PC-9 (cell line): ENCODE measurements at regions not wholly inside any gene's neighbourhood (a gene's known extent, or its start where the extent isn't known, plus 50 kb on each side); places are given as distances from the start of the nearest gene placed in this dataset.

Source experiments
- BruUV-seq: library from RNA; stranded (reverse); fragments of 400-500 nt; replicated peaks from 2 replicates; lab custom pipeline; 2021; lab: Mats Ljungman, UMichigan
- CTCF ChIA-PET: fragments of 300-600 bp; sonication (Branson Sonifier 250); formaldehyde crosslinking; loops from one replicate; lab custom pipeline; 2022; ENCODE audit warnings: antibody characterized with exemption; lab: Charles Lee
- POLR2A ChIA-PET: fragments of 300-600 bp; sonication (Branson Sonifier 250); formaldehyde crosslinking; loops from one replicate; lab custom pipeline; 2022; ENCODE audit warnings: antibody characterized with exemption; ENCODE audit not compliant: unreplicated experiment; lab: Charles Lee
- DNase-seq, 2 experiments: peaks; one replicate each; pipeline versions ENCODE4 v3.0.0 to v3.0.0-alpha.2; 2015 to 2022; ENCODE audit warnings: mixed read lengths in 1 of 2
- H2AFZ ChIP-seq: fragments of 200-600 bp; sonication (generic); 2 replicates; pipeline ENCODE4 v1.8.1; 2017; ENCODE audit warnings: antibody characterized with exemption
- H3F3A ChIP-seq: fragments of 200-600 bp; sonication (generic); 2 replicates; pipeline ENCODE4 v1.8.1; 2017; ENCODE audit warnings: antibody characterized with exemption, mild to moderate bottlenecking, low read depth; ENCODE audit not compliant: insufficient read depth
- H3K27ac ChIP-seq: fragments of 200-600 bp; sonication (generic); 2 replicates; pipeline ENCODE4 v1.6.1; 2016; ENCODE audit warnings: mixed run types
- H3K27me3 ChIP-seq: fragments of 200-600 bp; sonication (generic); 2 replicates; pipeline ENCODE4 v1.6.1; 2016; ENCODE audit warnings: low read depth, mixed run types; ENCODE audit not compliant: insufficient read depth
- H3K36me3 ChIP-seq: fragments of 200-600 bp; sonication (generic); 2 replicates; pipeline ENCODE4 v1.6.1; 2016; ENCODE audit warnings: low read depth, mixed run types
- H3K4me1 ChIP-seq: fragments of 200-600 bp; sonication (generic); replicated peaks from 2 replicates; pipeline ENCODE4 v1.6.1; 2016; ENCODE audit warnings: mixed run types; ENCODE audit not compliant: insufficient read depth
- H3K4me2 ChIP-seq: fragments of 200-600 bp; sonication (generic); 2 replicates; pipeline ENCODE4 v1.6.1; 2017; ENCODE audit warnings: mixed run types
- H3K4me3 ChIP-seq: fragments of 200-600 bp; sonication (generic); 2 replicates; pipeline ENCODE4 v1.6.1; 2016; ENCODE audit warnings: mixed run types
- H3K79me2 ChIP-seq: fragments of 200-600 bp; sonication (generic); 2 replicates; pipeline ENCODE4 v1.6.1; 2017; ENCODE audit warnings: low read depth, mixed run types
- H3K9me2 ChIP-seq: fragments of 200-600 bp; sonication (generic); 2 replicates; pipeline ENCODE4 v1.8.1; 2017; ENCODE audit warnings: mild to moderate bottlenecking; ENCODE audit not compliant: insufficient read depth
- H3K9me3 ChIP-seq: fragments of 200-600 bp; sonication (generic); 2 replicates; pipeline ENCODE4 v1.8.1; 2016; ENCODE audit warnings: low read depth; ENCODE audit not compliant: insufficient read depth
- H4K20me1 ChIP-seq: fragments of 200-600 bp; sonication (generic); 2 replicates; pipeline ENCODE4 v1.8.1; 2017; ENCODE audit not compliant: insufficient read depth
- EZH2 ChIP-seq: fragments of 200-600 bp; sonication (generic); IDR thresholded peaks from 2 replicates; pipeline ENCODE4 v1.8.0; 2017; ENCODE audit warnings: antibody characterized with exemption, low read depth
- intact Hi-C: fragments of 100-400 bp; cut with micrococcal nuclease; formaldehyde crosslinking; loops from one replicate; pipeline ENCODE4 v1.10.0; 2022; ENCODE audit not compliant: unreplicated experiment
- TF ChIP-seq, protein P1 (sequence below): fragments of 200-600 bp; sonication (generic); conservative IDR thresholded peaks from 2 replicates; pipeline ENCODE4 v1.6.1; 2017; ENCODE audit warnings: mixed run types, antibody characterized with exemption, mild to moderate bottlenecking, moderate library complexity

DNA sequence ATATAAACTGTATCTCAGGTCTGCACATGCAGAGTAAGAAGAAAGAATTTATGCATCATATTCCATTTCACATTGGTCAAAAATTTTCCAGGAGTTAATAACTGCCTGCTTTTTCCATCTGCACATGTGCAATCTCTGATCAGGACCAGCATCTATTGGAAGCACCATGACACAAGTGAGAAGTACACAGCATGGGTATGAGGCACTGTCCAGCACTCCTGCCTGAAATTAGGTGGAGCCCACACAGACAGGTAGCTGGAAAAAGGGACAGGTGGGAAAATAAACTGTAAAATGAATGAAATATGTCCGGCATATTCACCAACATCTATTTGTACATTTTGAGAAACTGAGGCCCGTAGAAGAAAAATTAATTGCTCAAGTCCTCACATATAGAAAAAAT is 609.2 kb upstream of the NXPH2 start:
- H3K4me3 ChIP-seq: no peak overlapping the region
- H3K27me3 ChIP-seq: no peaks in the 10 kb centered on the region
- no peaks in the 10 kb centered on the region for H4K20me1 ChIP-seq
- intact Hi-C loops: no loop called here
- ChIA-PET CTCF (no interaction called here), POLR2A (no interaction called here)
- no peaks in the 10 kb centered on the region for H3K4me1 ChIP-seq
- TF ChIP-seq, protein P1, sequence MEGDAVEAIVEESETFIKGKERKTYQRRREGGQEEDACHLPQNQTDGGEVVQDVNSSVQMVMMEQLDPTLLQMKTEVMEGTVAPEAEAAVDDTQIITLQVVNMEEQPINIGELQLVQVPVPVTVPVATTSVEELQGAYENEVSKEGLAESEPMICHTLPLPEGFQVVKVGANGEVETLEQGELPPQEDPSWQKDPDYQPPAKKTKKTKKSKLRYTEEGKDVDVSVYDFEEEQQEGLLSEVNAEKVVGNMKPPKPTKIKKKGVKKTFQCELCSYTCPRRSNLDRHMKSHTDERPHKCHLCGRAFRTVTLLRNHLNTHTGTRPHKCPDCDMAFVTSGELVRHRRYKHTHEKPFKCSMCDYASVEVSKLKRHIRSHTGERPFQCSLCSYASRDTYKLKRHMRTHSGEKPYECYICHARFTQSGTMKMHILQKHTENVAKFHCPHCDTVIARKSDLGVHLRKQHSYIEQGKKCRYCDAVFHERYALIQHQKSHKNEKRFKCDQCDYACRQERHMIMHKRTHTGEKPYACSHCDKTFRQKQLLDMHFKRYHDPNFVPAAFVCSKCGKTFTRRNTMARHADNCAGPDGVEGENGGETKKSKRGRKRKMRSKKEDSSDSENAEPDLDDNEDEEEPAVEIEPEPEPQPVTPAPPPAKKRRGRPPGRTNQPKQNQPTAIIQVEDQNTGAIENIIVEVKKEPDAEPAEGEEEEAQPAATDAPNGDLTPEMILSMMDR: no peak
- no peak for TF ChIP-seq EZH2
- no peak for DNase-seq
- no peaks in the 10 kb centered on the region for H3K36me3 ChIP-seq
- no peaks in the 10 kb centered on the region; the same call in 1 of the 2 replicates for H3K9me2 ChIP-seq
- no TSS peak for BruUV-seq
- H3F3A ChIP-seq: no peaks in the 10 kb centered on the region
- no peaks in the 10 kb centered on the region for H3K9me3 ChIP-seq
- H2AFZ ChIP-seq: no peak overlapping the region
- no peaks in the 10 kb centered on the region for H3K79me2 ChIP-seq
- no peak overlapping the region for H3K4me2 ChIP-seq
- no peak overlapping the region for H3K27ac ChIP-seq

DNA sequence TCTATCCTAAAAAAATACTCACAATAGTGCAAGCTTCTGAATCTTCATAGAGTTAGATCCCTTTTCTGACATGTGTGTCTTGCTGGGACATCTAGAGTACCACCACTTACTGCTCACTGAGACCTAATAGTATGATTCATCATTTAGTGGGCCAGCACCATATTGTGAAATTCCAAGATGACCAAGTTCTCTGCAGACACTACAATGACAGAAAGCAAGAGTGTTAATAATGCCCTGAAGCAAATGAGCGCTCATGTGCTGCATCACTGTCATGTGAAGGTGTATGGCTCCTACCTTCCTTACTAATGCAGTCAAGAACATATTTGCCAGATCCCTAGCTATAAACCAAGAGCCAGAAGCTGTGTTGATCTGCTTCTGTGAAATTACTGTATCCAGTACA is 606.2 kb upstream of the NXPH2 start:
- ChIA-PET CTCF (no interaction called here), POLR2A (no interaction called here)
- no peak overlapping the region for H3K4me3 ChIP-seq
- H3K4me2 ChIP-seq: no peak overlapping the region
- TF ChIP-seq, protein P1: no peak
- TF ChIP-seq EZH2: no peak
- no peaks in the 10 kb centered on the region; the same call in 1 of the 2 replicates for H3K9me2 ChIP-seq
- no peaks in the 10 kb centered on the region for H3K9me3 ChIP-seq
- intact Hi-C loops: no loop called here
- no TSS peak for BruUV-seq
- DNase-seq: no peak
- H2AFZ ChIP-seq: no peak overlapping the region
- no peak overlapping the region for H3K27ac ChIP-seq
- H3K79me2 ChIP-seq: no peaks in the 10 kb centered on the region
- no peaks in the 10 kb centered on the region for H4K20me1 ChIP-seq
- H3F3A ChIP-seq: no peaks in the 10 kb centered on the region
- H3K27me3 ChIP-seq: no peaks in the 10 kb centered on the region
- no peaks in the 10 kb centered on the region for H3K36me3 ChIP-seq
- H3K4me1 ChIP-seq: no peaks in the 10 kb centered on the region

DNA sequence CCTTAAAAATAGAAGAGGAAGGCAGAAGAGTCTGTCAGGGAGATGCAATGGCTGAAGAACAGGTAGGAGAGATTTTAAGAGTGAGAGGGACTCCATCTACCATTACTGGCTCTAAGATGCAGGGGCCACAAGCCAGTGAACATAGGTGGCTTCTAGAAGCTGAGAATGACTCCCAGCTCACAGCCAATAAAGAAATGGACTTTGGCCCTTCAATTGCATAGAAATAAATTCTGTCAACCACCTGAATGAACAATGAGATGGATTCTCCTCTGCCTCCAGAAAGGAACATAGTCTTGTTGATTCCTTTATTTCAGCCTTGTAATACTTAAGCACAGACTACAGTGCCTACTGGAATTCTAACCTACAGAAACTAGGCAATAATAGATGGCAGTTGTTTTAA is 603.3 kb upstream of the NXPH2 start:
- no TSS peak for BruUV-seq
- H3K79me2 ChIP-seq: no peaks in the 10 kb centered on the region
- no peak overlapping the region for H2AFZ ChIP-seq
- no peaks in the 10 kb centered on the region for H3K4me1 ChIP-seq
- CTCF ChIA-PET: no interaction called here
- H3K27me3 ChIP-seq: no peaks in the 10 kb centered on the region
- H3K27ac ChIP-seq: no peak overlapping the region
- TF ChIP-seq, protein P1: no peak
- no peak for TF ChIP-seq EZH2
- H3K9me3 ChIP-seq: no peaks in the 10 kb centered on the region
- no peaks in the 10 kb centered on the region for H3K36me3 ChIP-seq
- DNase-seq: no peak
- POLR2A ChIA-PET: no interaction called here
- no peaks in the 10 kb centered on the region; the same call in 1 of the 2 replicates for H3K9me2 ChIP-seq
- no peaks in the 10 kb centered on the region for H4K20me1 ChIP-seq
- no peaks in the 10 kb centered on the region for H3F3A ChIP-seq
- no peak overlapping the region for H3K4me3 ChIP-seq
- H3K4me2 ChIP-seq: no peak overlapping the region
- intact Hi-C loops: no loop called here
